Ovary (tissue), 3 donors: ENCODE measurements at regions not wholly inside any gene's neighbourhood (a gene's known extent, or its start where the extent isn't known, plus 50 kb on each side); places are given as distances from the start of the nearest gene placed in this dataset.

ENCODE experiments used
- EP300 ChIP-seq: sonication (generic); formaldehyde crosslinking; IDR thresholded peaks from one replicate; pipeline ENCODE4 v1.6.1; 2017; ENCODE audit warnings: antibody characterized with exemption
- POLR2A ChIP-seq: fragments of 450-650 bp; IDR thresholded peaks from one replicate; pipeline ENCODE4 v1.6.1; 2017; ENCODE audit warnings: antibody characterized with exemption, mild to moderate bottlenecking, moderate library complexity
- TF ChIP-seq, protein P1 (sequence below), 3 donors: fragments of 450-650 bp in 2 of 3; fragments of 200-600 bp in 1 of 3; IDR thresholded peaks; one replicate each; pipeline versions ENCODE4 v1.5.1 to v1.8.0; 2016 to 2022; ENCODE audit warnings: antibody characterized with exemption in 3 of 3, mild to moderate bottlenecking in 1 of 3
- donor health status: DM: no; HTN: no; CAD: no.

DNA sequence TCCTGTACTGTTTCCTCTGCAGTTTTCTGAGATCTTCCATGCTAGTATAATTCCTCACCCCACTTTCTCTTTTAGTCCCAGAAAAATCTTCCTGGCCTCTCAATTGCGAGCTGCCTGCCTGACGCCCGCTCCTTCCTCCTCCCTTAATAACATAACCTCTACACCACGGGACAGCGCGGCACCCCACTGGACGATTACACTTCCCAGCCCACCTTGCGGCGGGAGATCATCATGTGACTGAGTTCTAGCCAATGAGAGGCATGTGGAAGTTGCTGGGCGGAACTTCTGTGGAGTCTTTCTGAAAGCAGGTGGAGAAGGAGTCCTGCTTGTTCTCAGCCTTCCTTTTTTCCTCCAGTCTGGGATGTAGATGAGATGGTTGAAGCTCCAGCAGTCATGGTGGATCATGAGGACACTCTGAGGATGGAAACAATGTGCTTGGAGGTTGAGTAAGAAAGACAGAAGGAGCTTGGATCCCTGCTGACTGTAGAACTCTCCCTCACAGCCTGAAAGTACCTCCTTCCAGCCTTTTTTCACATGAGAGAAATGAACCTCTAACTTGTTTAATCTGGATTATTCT lies 133.6 kb upstream of the VRK1 start:
- TF ChIP-seq, protein P1, sequence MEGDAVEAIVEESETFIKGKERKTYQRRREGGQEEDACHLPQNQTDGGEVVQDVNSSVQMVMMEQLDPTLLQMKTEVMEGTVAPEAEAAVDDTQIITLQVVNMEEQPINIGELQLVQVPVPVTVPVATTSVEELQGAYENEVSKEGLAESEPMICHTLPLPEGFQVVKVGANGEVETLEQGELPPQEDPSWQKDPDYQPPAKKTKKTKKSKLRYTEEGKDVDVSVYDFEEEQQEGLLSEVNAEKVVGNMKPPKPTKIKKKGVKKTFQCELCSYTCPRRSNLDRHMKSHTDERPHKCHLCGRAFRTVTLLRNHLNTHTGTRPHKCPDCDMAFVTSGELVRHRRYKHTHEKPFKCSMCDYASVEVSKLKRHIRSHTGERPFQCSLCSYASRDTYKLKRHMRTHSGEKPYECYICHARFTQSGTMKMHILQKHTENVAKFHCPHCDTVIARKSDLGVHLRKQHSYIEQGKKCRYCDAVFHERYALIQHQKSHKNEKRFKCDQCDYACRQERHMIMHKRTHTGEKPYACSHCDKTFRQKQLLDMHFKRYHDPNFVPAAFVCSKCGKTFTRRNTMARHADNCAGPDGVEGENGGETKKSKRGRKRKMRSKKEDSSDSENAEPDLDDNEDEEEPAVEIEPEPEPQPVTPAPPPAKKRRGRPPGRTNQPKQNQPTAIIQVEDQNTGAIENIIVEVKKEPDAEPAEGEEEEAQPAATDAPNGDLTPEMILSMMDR (IDR thresholded peaks at IDR 0.05) = no peak
- TF ChIP-seq POLR2A (no peak), EP300 (no peak)
